ENCODE measurements at regions not wholly inside any gene's neighbourhood (a gene's known extent, or its start where the extent isn't known, plus 50 kb on each side); places are given as distances from the start of the nearest gene placed in this dataset.

DNA sequence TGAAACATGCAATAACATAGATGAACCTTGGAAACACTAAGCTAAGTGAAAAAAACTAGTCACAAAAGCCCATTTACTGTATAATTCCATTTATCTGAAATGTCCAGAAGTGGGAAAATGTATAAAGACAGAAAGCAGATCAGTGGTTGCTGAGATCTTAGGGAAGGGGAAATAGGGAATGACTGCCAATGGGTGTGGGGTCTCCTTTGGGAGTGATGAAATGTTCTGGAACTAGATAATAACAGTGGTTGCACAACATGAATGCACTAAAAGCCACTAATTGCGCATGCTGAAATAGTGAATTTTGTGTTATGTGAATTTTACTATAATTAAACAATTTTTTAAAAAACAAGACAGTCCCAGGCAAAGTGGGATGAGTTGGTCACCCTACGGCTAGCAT is 472.8 kb downstream of the CCDC171 start:
- DNase-seq (ENCODE audit: low spot score): no peak

GRCh38 chr9:16026886-16027285 is 474.0 kb downstream of the CCDC171 start:
- no peak for DNase-seq (ENCODE audit: low spot score)

GRCh38 chr9:16028548-16028947 is 475.7 kb downstream of the CCDC171 start:
- DNase-seq (ENCODE audit: low spot score): no peak

DNA sequence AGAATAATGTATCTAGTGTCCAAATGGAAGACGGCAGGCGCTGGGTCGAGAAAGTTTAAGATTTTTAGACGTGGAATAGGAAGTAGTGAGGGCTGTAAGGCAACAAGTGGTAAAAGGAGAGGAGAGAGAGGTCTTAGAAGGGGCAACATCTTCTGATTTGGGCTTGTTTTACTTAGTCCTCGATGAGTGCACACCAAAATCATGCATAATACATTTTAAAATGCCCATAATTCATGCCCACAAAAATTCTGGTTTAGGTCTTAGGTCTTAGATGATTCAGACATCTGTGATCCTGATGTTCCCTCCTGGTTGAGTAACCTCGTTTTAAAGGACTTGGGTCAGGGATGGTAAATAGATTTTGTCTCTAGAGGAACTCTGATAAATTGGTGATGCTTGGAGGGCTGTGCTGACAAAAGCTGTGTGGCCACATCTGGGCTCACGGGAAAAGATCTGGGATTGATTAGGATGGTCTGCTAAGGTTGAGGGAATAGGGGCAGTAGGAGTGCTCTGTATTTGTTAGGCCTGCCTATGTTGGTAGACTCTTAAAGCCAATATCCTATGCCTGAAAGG is 476.3 kb downstream of the CCDC171 start:
- DNase-seq (ENCODE audit: low spot score): no peak

GRCh38 chr9:16029796-16030363 is 477.0 kb downstream of the CCDC171 start:
- no peak for DNase-seq (ENCODE audit: low spot score)

DNA sequence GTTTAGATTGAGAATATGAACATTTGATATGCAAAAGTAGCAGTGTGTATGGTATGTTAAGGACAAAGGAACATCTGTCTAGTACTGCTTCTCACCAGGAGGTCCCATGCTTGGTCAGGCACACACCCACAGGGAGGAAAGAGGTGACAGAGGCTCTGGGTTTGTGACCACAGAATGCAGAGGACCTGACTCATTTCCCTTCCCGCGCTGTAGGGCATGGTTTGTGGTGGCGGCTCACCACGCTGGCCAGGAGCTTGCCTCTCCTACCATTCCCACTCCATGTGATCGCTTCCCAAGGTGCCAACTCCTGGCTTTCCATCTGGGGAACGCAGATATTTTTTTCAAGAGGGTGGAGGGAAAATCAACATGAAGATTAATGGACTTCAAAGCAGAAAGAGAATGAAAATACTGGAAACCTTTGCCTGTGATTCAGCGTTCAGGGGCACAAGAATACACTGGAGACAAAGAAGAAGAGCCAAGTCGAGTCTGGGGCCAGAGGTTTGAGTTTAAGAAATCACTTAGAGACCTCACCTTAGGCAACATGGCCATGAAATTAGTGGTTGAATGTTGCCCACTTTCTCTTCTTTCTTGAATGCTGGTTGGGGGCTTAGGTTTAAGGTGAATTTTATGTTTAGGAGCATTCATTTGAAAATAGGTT is 477.8 kb downstream of the CCDC171 start:
- peak; percentile 74 for DNase-seq (ENCODE audit: low spot score)

DNA sequence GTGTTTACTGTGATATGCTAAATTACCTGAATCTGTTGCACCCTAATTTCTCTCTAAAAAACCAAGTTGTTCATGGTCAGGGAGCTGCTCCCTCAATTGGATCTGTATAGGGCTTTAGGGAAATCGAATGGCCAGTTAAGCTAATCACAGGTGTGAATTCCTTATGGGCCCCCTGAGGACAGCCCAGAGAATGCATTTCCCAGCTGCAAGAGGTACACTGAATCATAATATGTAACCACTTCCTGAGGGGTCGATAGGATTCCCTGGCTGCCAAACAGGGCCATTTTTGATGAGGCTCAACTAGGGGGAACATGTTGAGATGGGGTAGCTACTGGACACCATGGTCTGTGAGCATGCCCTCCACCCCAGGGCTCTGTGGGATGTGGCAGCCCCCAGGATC is 478.6 kb downstream of the CCDC171 start:
- no peak for DNase-seq (ENCODE audit: low spot score)

DNA sequence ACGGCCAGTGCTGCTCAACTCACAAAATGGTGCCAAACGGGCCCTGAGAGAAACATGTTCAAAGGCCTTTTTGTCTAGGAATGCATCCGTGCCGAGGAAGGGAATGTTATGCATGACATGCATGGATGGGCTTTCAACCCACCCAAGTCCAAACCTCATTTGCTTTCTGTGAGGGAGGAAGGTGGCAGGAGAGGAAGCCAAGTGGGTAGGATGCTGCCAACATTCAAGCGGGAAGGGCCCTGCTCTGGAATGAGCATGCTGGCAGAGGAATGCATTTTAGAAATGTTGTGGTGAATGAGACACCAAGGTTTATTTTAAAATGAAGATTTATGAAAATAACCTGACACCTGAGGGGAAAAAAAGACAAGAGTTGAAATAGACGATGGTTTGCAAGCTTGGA is 479.1 kb downstream of the CCDC171 start:
- DNase-seq (ENCODE audit: low spot score): no peak

DNA sequence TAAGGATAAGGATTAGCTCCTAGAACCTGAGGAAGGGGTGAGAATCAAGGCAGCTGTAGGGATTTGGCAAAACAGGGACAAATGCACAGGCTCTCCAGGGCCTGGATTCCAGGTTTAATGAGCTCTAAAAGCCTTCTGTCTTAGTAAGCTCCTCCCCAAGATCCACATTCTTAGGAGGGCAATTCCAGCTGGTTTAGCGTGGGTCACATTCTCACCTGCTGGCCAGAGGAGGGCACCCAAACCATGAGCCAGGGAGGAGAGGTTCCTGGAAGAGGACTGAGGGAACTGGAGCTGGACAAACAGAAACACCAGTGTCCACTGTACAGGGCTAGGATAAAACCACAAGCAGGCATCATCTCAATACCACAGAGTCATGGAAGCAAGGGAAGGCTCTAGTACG is 480.0 kb downstream of the CCDC171 start:
- DNase-seq (ENCODE audit: low spot score): no peak

DNA sequence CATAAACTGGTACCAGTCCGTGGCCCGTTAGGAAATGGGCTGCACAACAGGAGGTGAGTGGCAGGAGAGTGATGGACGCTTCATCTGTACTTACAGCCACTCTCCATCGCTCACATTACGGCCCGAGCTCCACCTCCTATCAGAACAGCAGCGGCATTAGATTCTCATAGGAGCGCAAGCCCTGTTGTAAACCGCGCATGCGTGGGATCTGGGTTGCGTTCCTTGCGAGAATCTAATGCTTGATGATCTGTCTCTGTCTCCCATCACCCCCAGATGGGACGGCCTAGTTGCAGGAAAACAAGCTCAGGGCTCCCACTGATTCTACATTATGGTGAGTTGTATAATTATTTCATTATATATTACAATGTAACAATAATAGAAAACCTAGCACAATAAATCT is 480.4 kb downstream of the CCDC171 start:
- no peak for DNase-seq (ENCODE audit: low spot score)

DNA sequence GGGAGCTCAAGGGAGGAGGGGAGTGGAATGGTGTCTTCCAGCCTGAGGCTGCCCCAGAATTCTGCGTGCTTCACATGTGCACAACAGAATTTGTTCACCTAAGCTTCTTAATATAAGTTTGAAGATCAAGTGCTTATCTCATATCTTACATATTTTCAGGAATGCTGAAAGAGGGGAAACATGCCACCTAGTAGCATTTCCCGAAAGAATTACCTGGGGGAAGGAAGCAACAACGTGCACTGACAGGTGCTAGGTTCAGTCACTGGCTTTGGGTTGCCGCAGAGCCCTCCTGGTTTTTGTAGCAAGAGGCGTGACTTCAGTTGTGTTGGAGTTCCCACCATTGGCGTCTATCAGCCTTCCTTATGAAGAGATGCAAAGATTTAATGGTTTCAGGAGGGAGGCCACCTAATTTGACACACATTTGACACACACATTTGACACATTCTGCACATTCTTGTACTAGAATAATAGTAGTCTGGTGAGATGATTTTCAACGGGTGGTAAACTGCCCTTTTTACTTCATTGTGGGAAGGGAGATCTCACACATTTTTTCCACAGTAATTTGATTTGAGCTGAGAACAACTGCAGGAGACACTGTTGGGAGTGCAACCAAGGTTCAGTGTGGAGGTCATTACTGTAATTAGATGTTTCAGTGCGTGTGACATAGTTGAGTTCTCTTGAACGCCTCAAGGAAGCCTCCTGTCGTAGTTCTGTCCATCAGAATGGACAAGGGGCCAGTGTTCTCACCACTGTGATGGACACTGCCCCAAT is 481.3 kb downstream of the CCDC171 start:
- DNase-seq (ENCODE audit: low spot score): no peak

GRCh38 chr9:16039218-16039987 is 486.6 kb downstream of the CCDC171 start:
- DNase-seq (ENCODE audit: low spot score): no peak

GRCh38 chr9:16039988-16040761 is 487.3 kb downstream of the CCDC171 start:
- no peak for DNase-seq (ENCODE audit: low spot score)

- no peak for DNase-seq (ENCODE audit: low spot score)
Measured at GRCh38 chr9:16043756-16044578, 491.1 kb downstream of the CCDC171 start.

DNA sequence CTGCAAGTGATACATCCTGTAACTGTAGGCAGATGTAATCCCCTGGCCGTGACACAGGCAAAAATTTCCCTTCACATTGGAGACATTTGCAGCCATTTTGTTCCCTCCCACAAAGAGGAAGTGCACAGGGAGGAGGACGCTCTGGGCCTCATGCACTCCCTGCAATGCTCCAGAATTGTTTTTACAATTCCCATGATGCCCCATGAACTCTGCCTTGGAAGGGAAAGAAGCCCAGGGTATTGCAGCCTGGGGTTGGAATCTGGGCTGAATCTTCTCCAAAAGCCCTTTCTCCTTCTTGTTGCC is 491.7 kb downstream of the CCDC171 start:
- no peak for DNase-seq (ENCODE audit: low spot score)

- no peak for DNase-seq (ENCODE audit: low spot score)
Measured at GRCh38 chr9:16045651-16046280, 492.9 kb downstream of the CCDC171 start.

DNA sequence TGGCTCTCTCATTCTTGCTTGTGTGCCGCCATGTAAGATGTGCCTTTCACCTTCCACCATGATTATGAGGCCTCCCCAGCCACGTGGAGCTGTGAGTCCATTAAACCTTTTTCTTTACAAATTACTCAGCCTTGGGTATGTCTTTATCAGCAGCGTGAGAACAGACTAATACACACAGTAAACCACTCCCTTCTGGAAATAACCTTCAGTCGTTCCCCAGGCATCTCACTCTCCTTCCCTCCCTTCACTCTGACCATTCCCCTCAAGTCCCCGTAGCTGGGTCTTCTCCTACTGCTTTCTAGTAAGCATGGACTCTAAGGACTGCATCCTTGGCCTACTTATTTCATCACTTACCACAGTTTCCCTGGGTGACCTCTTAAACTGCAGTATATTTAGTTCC is 493.9 kb downstream of the CCDC171 start:
- DNase-seq (ENCODE audit: low spot score): no peak

- DNase-seq (ENCODE audit: low spot score): no peak
Measured at GRCh38 chr9:16048129-16048528, 495.3 kb downstream of the CCDC171 start.

GRCh38 chr9:16052146-16052545 is 499.3 kb downstream of the CCDC171 start:
- DNase-seq (ENCODE audit: low spot score): no peak

DNA sequence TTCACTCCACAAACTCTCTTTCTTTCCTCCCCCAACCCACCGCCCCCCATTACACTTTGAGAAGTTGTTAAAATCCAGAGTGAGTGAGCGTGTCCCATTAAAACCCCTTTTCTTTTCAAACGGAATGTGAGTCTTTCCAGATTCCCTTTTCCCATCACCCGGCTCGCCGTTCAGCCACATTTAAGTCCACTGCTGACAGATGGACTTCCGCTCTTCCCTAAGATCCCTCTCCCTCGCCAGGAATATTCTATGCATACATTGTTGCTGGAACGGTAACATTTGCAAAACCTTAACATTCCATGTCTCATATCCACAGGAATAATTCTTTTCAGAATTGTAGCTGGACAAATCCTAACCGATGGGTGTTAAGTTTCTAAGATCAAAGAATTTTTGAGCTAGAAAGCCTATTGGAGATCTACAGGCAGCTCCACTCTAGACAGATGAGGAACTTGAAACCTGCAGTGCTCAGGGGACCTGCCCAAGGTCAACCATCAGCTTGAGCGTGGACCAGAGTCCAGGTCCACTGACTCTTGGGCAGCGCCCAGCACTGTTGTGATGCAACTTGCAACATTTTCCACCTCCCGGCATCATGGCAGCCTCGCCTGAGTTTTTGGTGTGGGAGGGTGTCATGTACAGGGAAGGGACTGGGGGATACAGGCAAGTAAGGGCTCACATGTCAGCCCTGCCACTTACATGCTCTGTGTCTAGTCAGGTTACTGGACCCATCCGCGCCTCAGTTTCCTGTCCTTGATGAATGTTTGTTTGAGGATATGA is 500.1 kb downstream of the CCDC171 start:
- DNase-seq (ENCODE audit: low spot score): no peak
